Memory B cell (primary cell): ENCODE measurements at regions not wholly inside any gene's neighbourhood (a gene's known extent, or its start where the extent isn't known, plus 50 kb on each side); places are given as distances from the start of the nearest gene placed in this dataset.

Experiments
- ATAC-seq: fragments of 150-1000 bp; cut with Tn5 transposase; 2 replicates; pipeline ENCODE4 v1.10.0; 2021; ENCODE audit warnings: low read depth, mild to moderate bottlenecking, moderate library complexity
- DNase-seq, 2 donors: peaks; one replicate each; pipeline ENCODE4 v3.0.0; 2022; ENCODE audit warnings: low spot score in 2 of 2
- H3K27ac Mint-ChIP-seq: one replicate; pipeline ENCODE4 v1.8.0; 2022; ENCODE audit warnings: mild to moderate bottlenecking, moderate library complexity, mixed read lengths
- H3K27me3 Mint-ChIP-seq: one replicate; pipeline ENCODE4 v1.8.0; 2022; ENCODE audit warnings: mixed read lengths
- H3K36me3 Mint-ChIP-seq: one replicate; pipeline ENCODE4 v1.8.0; 2022; ENCODE audit warnings: mild to moderate bottlenecking, mixed read lengths
- H3K4me1 Mint-ChIP-seq: one replicate; pipeline ENCODE4 v1.8.0; 2022; ENCODE audit warnings: mixed read lengths
- H3K4me3 Mint-ChIP-seq: one replicate; pipeline ENCODE4 v1.8.0; 2022; ENCODE audit warnings: mild to moderate bottlenecking, moderate library complexity, mixed read lengths
- H3K9me3 Mint-ChIP-seq: one replicate; pipeline ENCODE4 v1.8.0; 2022; ENCODE audit warnings: mixed read lengths

GRCh38 chr19:33885236-33885635, 88.6 kb downstream of the KCTD15 start:
- Mint-ChIP-seq H3K4me3 (no peak overlapping the region), H3K36me3 (no peaks in the 10 kb centered on the region), H3K27ac (no peak overlapping the region)

GRCh38 chr19:33887891-33888290, 91.2 kb downstream of the KCTD15 start:
- Mint-ChIP-seq H3K36me3 (peaks cover 2% of the 10 kb centered on the region), H3K9me3 (peaks cover 2% of the 10 kb centered on the region), H3K4me1 (peaks cover 2% of the 10 kb centered on the region), H3K27me3 (peaks cover 5% of the 10 kb centered on the region), H3K4me3 (no peak overlapping the region), H3K27ac (no peak overlapping the region)
- DNase-seq (no peak), ATAC-seq (no peak)

More at GRCh38 chr19:33885236-33885635, 88.6 kb downstream of the KCTD15 start:
- DNase-seq (no peak), ATAC-seq (no peak)
- H3K4me1 Mint-ChIP-seq, result peaks cover 2% of the 10 kb centered on the region
- H3K27me3 Mint-ChIP-seq, result peaks cover 4% of the 10 kb centered on the region
- no peaks in the 10 kb centered on the region for H3K9me3 Mint-ChIP-seq

DNA sequence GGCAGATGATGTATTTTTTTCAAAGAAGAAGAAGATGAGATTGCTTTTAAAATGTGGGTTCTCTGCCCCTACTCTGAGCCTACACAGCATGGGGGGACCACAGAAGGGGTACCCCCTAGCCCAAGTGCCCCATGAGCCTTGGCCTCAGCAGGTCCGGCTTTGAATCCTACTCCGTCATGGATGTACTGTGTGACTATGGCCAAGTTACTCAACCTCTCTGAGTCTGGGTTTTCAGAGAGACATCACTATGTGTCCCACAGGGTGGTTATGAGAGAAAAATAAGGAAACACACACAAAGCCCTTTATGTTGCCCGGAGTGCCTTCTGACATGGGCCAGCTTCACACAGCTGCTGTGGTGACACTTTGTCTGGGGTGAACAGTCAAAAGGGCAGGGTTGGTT, 92.0 kb downstream of the KCTD15 start:
- no peak for ATAC-seq
- H3K27me3 Mint-ChIP-seq, result peaks cover 5% of the 10 kb centered on the region

GRCh38 chr19:33890569-33890968, 93.9 kb downstream of the KCTD15 start:
- peaks cover 2% of the 10 kb centered on the region for H3K36me3 Mint-ChIP-seq
- peaks cover 2% of the 10 kb centered on the region for H3K9me3 Mint-ChIP-seq
- H3K4me3 Mint-ChIP-seq, result no peak overlapping the region
- DNase-seq (no peak), ATAC-seq (no peak)
- H3K27ac Mint-ChIP-seq, result no peak overlapping the region
- peaks cover 11% of the 10 kb centered on the region for H3K27me3 Mint-ChIP-seq
- peaks cover 5% of the 10 kb centered on the region for H3K4me1 Mint-ChIP-seq

More for the DNA sequence above, 92.0 kb downstream of the KCTD15 start:
- Mint-ChIP-seq H3K27ac (no peak overlapping the region), H3K9me3 (peaks cover 2% of the 10 kb centered on the region), H3K4me1 (peaks cover 2% of the 10 kb centered on the region), H3K36me3 (peaks cover 2% of the 10 kb centered on the region), H3K4me3 (no peak overlapping the region)
- DNase-seq, result no peak

- Mint-ChIP-seq H3K36me3 (peaks cover 2% of the 10 kb centered on the region), H3K9me3 (peaks cover 2% of the 10 kb centered on the region), H3K27ac (no peak overlapping the region), H3K27me3 (peaks cover 11% of the 10 kb centered on the region), H3K4me1 (peaks cover 5% of the 10 kb centered on the region), H3K4me3 (no peak overlapping the region)
- ATAC-seq (no peak), DNase-seq (no peak)
These were observed 95.1 kb downstream of the KCTD15 start for GRCh38 chr19:33891773-33892172.

DNA sequence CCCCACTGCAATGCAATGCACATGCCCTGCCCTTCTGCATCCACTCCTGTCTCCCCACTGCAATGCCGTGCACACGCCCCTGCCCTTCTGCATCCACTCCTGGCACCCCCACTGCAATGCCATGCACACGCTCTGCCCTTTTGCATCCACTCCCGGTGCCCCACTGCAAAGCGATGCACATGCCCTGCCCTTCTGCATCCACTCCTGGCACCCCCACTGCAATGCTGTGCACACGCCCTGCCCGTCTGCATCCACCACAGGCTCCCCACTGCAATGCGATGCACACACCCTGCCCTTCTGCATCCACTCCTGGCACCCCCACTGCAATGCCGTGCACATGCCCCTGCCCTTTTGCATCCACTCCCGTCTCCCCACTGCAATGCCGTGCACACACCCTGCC, 98.1 kb downstream of the KCTD15 start:
- DNase-seq (no peak), ATAC-seq (no peak)
- H3K27me3 Mint-ChIP-seq, result peaks cover 9% of the 10 kb centered on the region
- no peak overlapping the region for H3K27ac Mint-ChIP-seq
- no peak overlapping the region for H3K4me3 Mint-ChIP-seq
- peaks cover 5% of the 10 kb centered on the region for H3K36me3 Mint-ChIP-seq
- H3K4me1 Mint-ChIP-seq, result peaks cover 5% of the 10 kb centered on the region
- H3K9me3 Mint-ChIP-seq, result peaks cover 14% of the 10 kb centered on the region

DNA sequence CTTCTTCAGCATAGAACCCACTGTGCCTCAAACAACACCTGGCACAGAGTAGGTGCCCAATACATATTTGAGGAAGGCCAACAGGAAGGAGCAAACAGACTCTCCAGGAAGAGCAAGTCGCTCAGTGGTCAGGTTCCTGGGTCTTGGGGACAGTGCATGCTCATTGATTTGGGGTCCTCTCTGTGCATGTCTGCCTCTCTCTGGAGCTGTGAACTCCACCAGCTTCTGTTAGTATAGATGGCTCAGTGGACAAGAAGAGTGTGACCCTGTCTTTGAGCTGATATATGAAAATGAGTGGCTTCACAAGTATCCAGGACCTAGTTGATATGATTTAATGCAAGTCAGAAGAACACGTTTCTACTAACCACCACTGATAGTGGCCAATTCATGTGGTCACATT, 98.7 kb downstream of the KCTD15 start:
- ATAC-seq, result no peak
- no peak overlapping the region for H3K4me3 Mint-ChIP-seq
- peaks cover 14% of the 10 kb centered on the region for H3K9me3 Mint-ChIP-seq

GRCh38 chr19:33898062-33898677, 101.5 kb downstream of the KCTD15 start:
- ATAC-seq (no peak), DNase-seq (no peak)
- H3K9me3 Mint-ChIP-seq, result peaks cover 14% of the 10 kb centered on the region
- H3K27ac Mint-ChIP-seq, result no peak overlapping the region
- H3K36me3 Mint-ChIP-seq, result peaks cover 4% of the 10 kb centered on the region
- H3K4me3 Mint-ChIP-seq, result no peak overlapping the region
- H3K27me3 Mint-ChIP-seq, result peaks cover 12% of the 10 kb centered on the region
- peaks cover 5% of the 10 kb centered on the region for H3K4me1 Mint-ChIP-seq

More for the DNA sequence above, 98.7 kb downstream of the KCTD15 start:
- Mint-ChIP-seq H3K27ac (no peak overlapping the region), H3K27me3 (peaks cover 9% of the 10 kb centered on the region), H3K36me3 (peaks cover 5% of the 10 kb centered on the region), H3K4me1 (peaks cover 5% of the 10 kb centered on the region)
- DNase-seq, result no peak

DNA sequence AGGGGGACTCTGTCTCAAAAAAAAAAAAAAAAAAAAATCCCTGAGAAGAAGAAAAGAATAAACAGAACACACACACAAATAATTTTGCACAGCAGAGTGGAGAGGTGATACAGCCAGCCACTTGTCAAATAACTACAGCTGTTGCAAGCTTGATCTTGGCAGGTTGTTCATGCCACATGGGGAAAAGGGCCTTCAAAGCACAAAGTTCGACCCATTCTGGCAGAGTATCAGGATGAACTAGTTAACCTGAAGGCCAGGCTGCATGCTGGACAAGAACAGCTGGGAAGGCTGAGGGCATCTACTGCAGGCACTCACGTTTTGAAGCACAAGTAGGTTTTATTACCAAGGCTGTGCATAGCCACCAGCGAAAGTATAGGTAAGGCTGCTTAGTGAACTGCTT, 104.1 kb downstream of the KCTD15 start:
- H3K36me3 Mint-ChIP-seq, result peaks cover 4% of the 10 kb centered on the region
- peaks cover 4% of the 10 kb centered on the region for H3K27me3 Mint-ChIP-seq
- H3K27ac Mint-ChIP-seq, result no peak overlapping the region
- DNase-seq (no peak), ATAC-seq (no peak)
- H3K4me1 Mint-ChIP-seq, result no peaks in the 10 kb centered on the region
- H3K9me3 Mint-ChIP-seq, result peaks cover 14% of the 10 kb centered on the region
- H3K4me3 Mint-ChIP-seq, result no peak overlapping the region

DNA sequence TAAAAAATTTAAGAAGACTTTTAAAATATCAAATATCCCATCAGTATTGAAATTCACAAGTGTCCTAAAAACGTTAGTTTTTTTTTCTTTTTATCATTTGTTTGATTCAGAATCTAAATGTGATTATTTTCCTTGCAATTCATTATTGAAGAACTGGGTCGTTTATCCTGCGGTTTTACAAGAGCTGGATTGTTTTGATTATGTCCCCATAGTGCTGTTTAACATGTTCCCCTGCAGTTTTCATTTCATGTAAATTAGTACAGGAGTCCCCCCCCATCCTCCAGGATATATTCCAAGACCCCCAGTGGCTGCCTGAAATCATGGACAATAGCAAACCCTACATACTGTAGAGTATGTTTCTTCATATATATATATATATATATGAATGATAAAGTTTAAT, 105.7 kb downstream of the KCTD15 start:
- Mint-ChIP-seq H3K36me3 (peaks cover 4% of the 10 kb centered on the region), H3K9me3 (peaks cover 13% of the 10 kb centered on the region), H3K4me1 (no peaks in the 10 kb centered on the region), H3K27ac (no peak overlapping the region), H3K4me3 (no peak overlapping the region), H3K27me3 (peaks cover 4% of the 10 kb centered on the region)
- no peak for ATAC-seq
- no peak for DNase-seq

DNA sequence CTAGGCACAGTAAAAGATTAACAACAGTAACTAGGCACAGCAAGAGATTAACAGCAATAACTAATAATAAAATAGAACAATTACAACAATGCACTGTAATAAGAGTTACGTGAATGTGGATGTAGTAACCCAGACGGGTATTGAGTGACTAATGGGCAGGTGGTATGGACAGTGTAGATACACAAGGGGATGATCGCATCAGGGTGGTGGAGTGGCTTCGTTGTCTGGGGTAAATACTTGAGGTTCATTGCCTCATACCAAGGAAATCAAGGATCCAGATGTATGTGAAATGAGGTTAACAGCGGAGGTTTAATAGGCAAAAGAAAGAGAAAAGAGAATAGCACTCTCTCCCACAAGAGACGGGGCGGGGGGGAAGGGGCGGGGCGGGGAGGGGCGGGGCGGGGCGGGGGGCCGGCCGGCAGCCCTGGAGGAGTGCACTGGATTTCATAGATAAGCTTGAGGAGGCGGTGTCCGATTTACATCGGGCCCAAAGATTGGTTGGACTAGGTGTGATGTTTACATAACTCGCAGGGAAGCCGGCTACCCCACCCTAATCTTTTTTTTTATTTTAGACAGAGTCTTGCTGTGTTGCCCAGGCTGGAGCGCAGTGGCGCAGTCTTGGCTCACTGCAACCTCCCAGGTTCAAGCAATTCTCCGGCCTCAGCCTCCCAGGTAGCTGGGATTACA, 106.3 kb downstream of the KCTD15 start:
- H3K4me1 Mint-ChIP-seq, result no peaks in the 10 kb centered on the region
- H3K4me3 Mint-ChIP-seq, result no peak overlapping the region
- DNase-seq, result no peak

GRCh38 chr19:33903489-33903850, 106.8 kb downstream of the KCTD15 start:
- ATAC-seq (no peak), DNase-seq (no peak)
- Mint-ChIP-seq H3K27ac (no peak overlapping the region), H3K4me3 (no peak overlapping the region), H3K36me3 (peaks cover 2% of the 10 kb centered on the region), H3K9me3 (peaks cover 7% of the 10 kb centered on the region), H3K4me1 (no peaks in the 10 kb centered on the region), H3K27me3 (peaks cover 6% of the 10 kb centered on the region)

More for the DNA sequence above, 106.3 kb downstream of the KCTD15 start:
- Mint-ChIP-seq H3K27me3 (peaks cover 4% of the 10 kb centered on the region), H3K9me3 (peaks cover 11% of the 10 kb centered on the region), H3K36me3 (peaks cover 2% of the 10 kb centered on the region), H3K27ac (no peak overlapping the region)
- ATAC-seq, result no peak

- Mint-ChIP-seq H3K4me3 (no peak overlapping the region), H3K9me3 (peaks cover 2% of the 10 kb centered on the region), H3K27ac (no peak overlapping the region), H3K36me3 (no peaks in the 10 kb centered on the region), H3K4me1 (no peaks in the 10 kb centered on the region), H3K27me3 (peaks cover 6% of the 10 kb centered on the region)
- no peak for ATAC-seq
- no peak for DNase-seq
These were observed 108.0 kb downstream of the KCTD15 start for GRCh38 chr19:33904681-33905080.

DNA sequence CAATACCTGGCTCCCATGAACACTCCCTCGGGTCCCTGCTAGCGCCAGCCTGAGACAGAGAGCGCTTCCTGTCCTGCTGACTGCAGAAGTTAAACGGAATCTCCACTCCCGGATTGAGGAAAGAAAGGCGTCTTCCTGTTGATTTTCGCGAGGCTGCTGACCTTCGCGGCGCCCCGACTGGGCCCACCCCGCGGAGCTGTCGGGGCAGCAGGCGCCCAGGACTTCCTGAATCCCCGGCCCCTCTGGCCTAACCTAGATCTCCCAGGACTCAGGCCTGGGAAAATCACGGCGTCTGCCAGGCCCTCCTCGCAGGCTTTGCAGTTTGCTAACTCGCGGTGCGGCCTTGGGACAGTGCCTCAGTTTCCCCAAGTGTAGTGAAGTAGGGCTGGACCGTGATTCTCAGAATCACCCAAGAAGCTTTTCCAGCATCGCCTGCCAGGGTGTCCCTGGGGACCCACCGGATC, 108.8 kb downstream of the KCTD15 start:
- Mint-ChIP-seq H3K4me1 (no peaks in the 10 kb centered on the region), H3K27ac (no peak overlapping the region), H3K4me3 (peak overlapping the region; percentile 44), H3K36me3 (no peaks in the 10 kb centered on the region), H3K9me3 (peaks cover 2% of the 10 kb centered on the region), H3K27me3 (peaks cover 6% of the 10 kb centered on the region)
- DNase-seq (no peak), ATAC-seq (no peak)
